ENCODE measurements at regions not wholly inside any gene's neighbourhood (a gene's known extent, or its start where the extent isn't known, plus 50 kb on each side); places are given as distances from the start of the nearest gene placed in this dataset.

GRCh38 chr5:38715696-38716095 is 130.1 kb upstream of the OSMR start:
- TF ChIP-seq CTCF (conservative IDR thresholded peaks at IDR 0.05) (no peak), ZFX (IDR thresholded peaks at IDR 0.05) (no peak)
